DND-41 (cell line): ENCODE measurements at regions not wholly inside any gene's neighbourhood (a gene's known extent, or its start where the extent isn't known, plus 50 kb on each side); places are given as distances from the start of the nearest gene placed in this dataset.
"Not testable (repeated sequence)": the region's sequence is repeated elsewhere in the genome, so short reads cannot be mapped to it uniquely, and the experiment has no call there.

ENCODE experiments used
- ATAC-seq: fragments of 200-7000 bp; cut with Tn5 transposase; 3 replicates; pipeline ENCODE4 v1.9.1; 2021; ENCODE audit warnings: low read depth; ENCODE audit not compliant: insufficient read depth
- DNase-seq: peaks from one replicate; pipeline ENCODE4 v3.0.0-alpha.2; 2020
- H2AFZ ChIP-seq: 2 replicates; pipeline ENCODE4 v1.6.0; 2012; ENCODE audit warnings: low read depth, low read length
- H3K27ac ChIP-seq: 2 replicates; pipeline ENCODE4 v1.5.1; 2012; ENCODE audit warnings: low read length, inconsistent platforms
- H3K27me3 ChIP-seq: fragments of 200-600 bp; sonication (generic); 2 replicates; pipeline ENCODE4 v1.6.0; 2012; ENCODE audit warnings: low read length, mild to moderate bottlenecking, inconsistent platforms; ENCODE audit not compliant: insufficient read depth, poor library complexity
- H3K36me3 ChIP-seq: 2 replicates; pipeline ENCODE4 v1.5.1; 2012; ENCODE audit warnings: low read length, inconsistent platforms; ENCODE audit not compliant: insufficient read depth
- H3K4me1 ChIP-seq: 2 replicates; pipeline ENCODE4 v1.5.1; 2012; ENCODE audit warnings: mild to moderate bottlenecking, low read length; ENCODE audit not compliant: insufficient read depth
- H3K4me2 ChIP-seq: 2 replicates; pipeline ENCODE4 v1.6.0; 2012; ENCODE audit warnings: mild to moderate bottlenecking, moderate library complexity, low read length, inconsistent platforms; ENCODE audit not compliant: insufficient read depth
- H3K4me3 ChIP-seq, 2 experiments: fragments of 200-600 bp in 1 of 2; shearing (Covaris generic) in 1 of 2; 2 replicates each; pipeline ENCODE4 v1.5.1; 2012 to 2016; ENCODE audit warnings: inconsistent platforms in 2 of 2, low read length in 2 of 2, mild to moderate bottlenecking in 2 of 2, low read depth in 1 of 2, moderate library complexity in 1 of 2
- H3K79me2 ChIP-seq: 2 replicates; pipeline ENCODE4 v1.6.0; 2012; ENCODE audit warnings: low read length, inconsistent platforms; ENCODE audit not compliant: insufficient read depth
- H3K9ac ChIP-seq: 2 replicates; pipeline ENCODE4 v1.6.0; 2012; ENCODE audit warnings: low read depth, mild to moderate bottlenecking, inconsistent platforms, low read length, moderate library complexity
- H3K9me3 ChIP-seq: 2 replicates; pipeline ENCODE4 v1.5.1; 2012; ENCODE audit warnings: low read length, moderate library complexity, mild to moderate bottlenecking, inconsistent platforms; ENCODE audit not compliant: insufficient read depth, severe bottlenecking
- H4K20me1 ChIP-seq: 2 replicates; pipeline ENCODE4 v1.6.0; 2012; ENCODE audit warnings: low read length; ENCODE audit not compliant: insufficient read depth
- CTCF ChIP-seq: IDR thresholded peaks from 2 replicates; pipeline ENCODE4 v1.5.1; 2012; ENCODE audit warnings: borderline replicate concordance, low read length, moderate library complexity, mild to moderate bottlenecking; ENCODE audit not compliant: poor library complexity, severe bottlenecking; ENCODE audit errors: extremely low read depth
- EZH2 ChIP-seq: IDR thresholded peaks from 3 replicates; pipeline ENCODE4 v1.6.1; 2012; ENCODE audit warnings: borderline replicate concordance, low read depth, mild to moderate bottlenecking, moderate library complexity, low read length, inconsistent platforms; ENCODE audit not compliant: severe bottlenecking

- TF ChIP-seq EZH2 (no peak), CTCF (no peak)
- no peak for ATAC-seq
- Histone ChIP-seq H3K27ac (no peak overlapping the region), H3K27me3 (peaks cover 34% of the 10 kb centered on the region), H3K9ac (no peak overlapping the region), H3K9me3 (no peaks in the 10 kb centered on the region), H3K79me2 (no peaks in the 10 kb centered on the region), H2AFZ (no peak overlapping the region), H3K36me3 (no peaks in the 10 kb centered on the region), H4K20me1 (no peaks in the 10 kb centered on the region), H3K4me3 (no peak overlapping the region), H3K4me1 (no peaks in the 10 kb centered on the region), H3K4me2 (no peak overlapping the region)
- DNase-seq, result no peak
Measured at GRCh38 chr12:54721312-54721711, 73.1 kb upstream of the DCD start.

GRCh38 chr12:54719691-54720090, 71.5 kb upstream of the DCD start:
- H3K79me2 ChIP-seq, result no peaks in the 10 kb centered on the region
- no peak for DNase-seq
- H3K4me3 ChIP-seq, result no peak overlapping the region
- TF ChIP-seq CTCF (no peak), EZH2 (no peak)
- no peak overlapping the region for H3K9ac ChIP-seq
- no peak overlapping the region for H2AFZ ChIP-seq
- 0 out of 3 replicates have a peak, but pooled peaks have one; percentile 27 for ATAC-seq
- H3K4me1 ChIP-seq, result no peaks in the 10 kb centered on the region
- no peaks in the 10 kb centered on the region for H4K20me1 ChIP-seq
- peaks cover 34% of the 10 kb centered on the region for H3K27me3 ChIP-seq
- H3K9me3 ChIP-seq, result no peaks in the 10 kb centered on the region
- H3K4me2 ChIP-seq, result no peak overlapping the region
- no peak overlapping the region for H3K27ac ChIP-seq
- no peaks in the 10 kb centered on the region for H3K36me3 ChIP-seq

GRCh38 chr12:54716261-54716660, 68.1 kb upstream of the DCD start:
- peaks cover 31% of the 10 kb centered on the region for H3K27me3 ChIP-seq
- no peak overlapping the region for H3K9ac ChIP-seq
- TF ChIP-seq CTCF, result no peak
- no peak for TF ChIP-seq EZH2
- H3K79me2 ChIP-seq, result no peaks in the 10 kb centered on the region
- no peak overlapping the region for H3K4me3 ChIP-seq
- no peak overlapping the region for H3K4me2 ChIP-seq
- H3K4me1 ChIP-seq, result no peaks in the 10 kb centered on the region
- no peak overlapping the region for H3K27ac ChIP-seq
- no peak for DNase-seq
- no peaks in the 10 kb centered on the region for H3K36me3 ChIP-seq
- H4K20me1 ChIP-seq, result no peaks in the 10 kb centered on the region
- no peaks in the 10 kb centered on the region for H3K9me3 ChIP-seq
- no peak for ATAC-seq
- no peak overlapping the region for H2AFZ ChIP-seq

GRCh38 chr12:54713876-54714275, 65.7 kb upstream of the DCD start:
- not testable (repeated sequence) for H3K27ac ChIP-seq, DNase-seq, H2AFZ ChIP-seq, H3K4me2 ChIP-seq, H3K79me2 ChIP-seq, ATAC-seq, H3K9me3 ChIP-seq, H4K20me1 ChIP-seq, H3K36me3 ChIP-seq, H3K4me1 ChIP-seq, H3K9ac ChIP-seq, H3K4me3 ChIP-seq
- peaks cover 12% of the 10 kb centered on the region for H3K27me3 ChIP-seq
